Adrenal gland (tissue), 9 donors: ENCODE measurements at regions not wholly inside any gene's neighbourhood (a gene's known extent, or its start where the extent isn't known, plus 50 kb on each side); places are given as distances from the start of the nearest gene placed in this dataset.

Source experiments
- DNase-seq, 7 donors: peaks; one replicate each; pipeline ENCODE4 v3.0.0-alpha.2; 2019 to 2020
- H3K27ac ChIP-seq, 5 donors: fragments of 200-600 bp; sonication (generic) in 4 of 5; 1 replicate in 3 of 5; 2 replicates in 2 of 5; pipeline versions ENCODE4 v1.5.1 to v1.8.0; 2016 to 2020; ENCODE audit warnings: mild to moderate bottlenecking in 1 of 5
- H3K27me3 ChIP-seq: fragments of 200-600 bp; 2 replicates; pipeline ENCODE4 v1.8.0; 2021
- H3K36me3 ChIP-seq, 2 donors: fragments of 200-600 bp; replicated peaks in 1 of 2; 1 replicate in 1 of 2; 2 replicates in 1 of 2; pipeline versions ENCODE4 v1.5.1 to v1.8.0; 2018 to 2022
- H3K4me1 ChIP-seq, 2 donors: fragments of 200-600 bp; replicated peaks in 1 of 2; 1 replicate in 1 of 2; 2 replicates in 1 of 2; pipeline versions ENCODE4 v1.5.1 to v1.8.0; 2018 to 2021
- H3K4me3 ChIP-seq, 4 donors: fragments of 200-600 bp; sonication (generic) in 3 of 4; one replicate each; pipeline ENCODE4 v1.5.1; 2016 to 2018
- H3K9me3 ChIP-seq, 3 donors: fragments of 200-600 bp; sonication (generic) in 1 of 3; replicated peaks in 1 of 3; 1 replicate in 2 of 3; 2 replicates in 1 of 3; pipeline versions ENCODE4 v1.5.1 to v1.8.0; 2016 to 2021
- POLR2A ChIP-seq, 2 donors: fragments of 450-650 bp; IDR thresholded peaks; one replicate each; pipeline ENCODE4 v1.6.1; 2017; ENCODE audit warnings: antibody characterized with exemption in 2 of 2, mild to moderate bottlenecking in 2 of 2, moderate library complexity in 1 of 2
- WGBS, 4 donors: extraction: QIAGEN DNeasy Blood & Tissue Kit in 2 of 4; methylation state at CpG; one replicate each; pipeline versions ENCODE4 v1.1.5 to v1.1.7; 2013 to 2017; 5-methylcytosine and 5-hydroxymethylcytosine counted together
- intact Hi-C, 2 donors: fragments of 100-400 bp; cut with DNase I; formaldehyde crosslinking; loops; one replicate each; pipeline versions ENCODE4 v1.14.1 to v1.15.0; 2022 to 2023
- TF ChIP-seq, protein P1 (sequence below), 6 experiments: fragments of 450-650 bp in 4 of 6; fragments of 200-600 bp in 2 of 6; sonication (generic) in 1 of 6; IDR thresholded peaks; 1 replicate in 5 of 6; 2 replicates in 1 of 6; pipeline versions ENCODE4 v1.5.1 to v1.8.0; 2016 to 2021; ENCODE audit warnings: antibody characterized with exemption in 6 of 6, mild to moderate bottlenecking in 2 of 6, moderate library complexity in 1 of 6
- donor health status: healthy with polysubstance abuse.
- donor health status: Bipolar disorder and iron deficiency.
- donor health status: DM: yes; HTN: yes; CAD: no.
- donor health status: DM: no; HTN: no; CAD: no.
- donor health status: DM: no; HTN: no; CAD: no.

DNA sequence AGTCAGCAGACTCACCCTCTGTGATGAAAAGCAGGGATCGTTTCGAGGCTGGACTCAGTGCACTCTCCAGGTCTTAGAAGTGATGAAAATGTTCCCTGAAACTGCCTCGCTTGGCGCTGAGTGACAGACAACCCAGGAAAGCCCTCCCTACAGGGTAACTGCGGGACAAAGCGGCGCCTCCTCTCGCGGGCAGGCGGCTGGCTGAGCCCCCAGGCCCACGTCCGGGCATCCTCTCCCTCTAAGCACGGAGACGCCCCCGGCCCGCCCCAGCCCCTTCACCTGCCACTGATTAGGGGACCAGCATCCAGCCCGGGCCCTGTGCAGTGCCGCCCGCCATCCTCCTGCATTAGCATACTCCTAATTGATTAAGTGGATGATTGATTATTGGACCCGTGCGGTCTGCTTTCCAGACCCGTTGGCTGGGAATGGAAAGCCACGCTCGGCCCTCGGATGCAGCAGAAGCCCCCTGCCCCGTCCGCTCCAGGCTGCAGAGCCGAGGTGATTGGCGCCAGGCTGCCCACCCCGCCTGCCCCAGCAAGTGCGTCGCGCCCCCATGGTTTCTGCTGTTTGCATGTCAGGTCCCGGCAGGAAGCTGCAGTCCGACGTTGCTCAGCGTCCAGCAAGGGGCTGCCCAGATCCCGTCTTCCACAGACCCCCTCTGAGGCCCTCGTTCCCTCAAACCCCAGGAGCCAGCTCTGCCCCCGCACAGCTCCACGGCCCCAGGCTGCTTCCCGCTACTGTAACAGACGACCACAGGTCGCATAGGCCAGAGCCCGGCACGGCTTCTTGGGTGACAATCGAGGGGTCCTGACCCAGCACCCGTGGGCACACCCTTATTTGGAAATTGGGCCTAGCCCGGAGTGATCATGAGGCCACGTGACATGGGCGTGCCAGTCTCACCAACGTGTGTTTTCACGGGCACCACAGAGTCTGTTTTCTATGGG, 131.6 kb downstream of the DLL1 start:
- Histone ChIP-seq H3K4me1 (no peaks in the 10 kb centered on the region), H3K36me3 (no peaks in the 10 kb centered on the region), H3K27me3 (no peaks in the 10 kb centered on the region), H3K27ac (no peak overlapping the region), H3K4me3 (no peak overlapping the region), H3K9me3 (no peaks in the 10 kb centered on the region)
- TF ChIP-seq POLR2A (IDR thresholded peaks at IDR 0.05), result no peak
- TF ChIP-seq, protein P1, sequence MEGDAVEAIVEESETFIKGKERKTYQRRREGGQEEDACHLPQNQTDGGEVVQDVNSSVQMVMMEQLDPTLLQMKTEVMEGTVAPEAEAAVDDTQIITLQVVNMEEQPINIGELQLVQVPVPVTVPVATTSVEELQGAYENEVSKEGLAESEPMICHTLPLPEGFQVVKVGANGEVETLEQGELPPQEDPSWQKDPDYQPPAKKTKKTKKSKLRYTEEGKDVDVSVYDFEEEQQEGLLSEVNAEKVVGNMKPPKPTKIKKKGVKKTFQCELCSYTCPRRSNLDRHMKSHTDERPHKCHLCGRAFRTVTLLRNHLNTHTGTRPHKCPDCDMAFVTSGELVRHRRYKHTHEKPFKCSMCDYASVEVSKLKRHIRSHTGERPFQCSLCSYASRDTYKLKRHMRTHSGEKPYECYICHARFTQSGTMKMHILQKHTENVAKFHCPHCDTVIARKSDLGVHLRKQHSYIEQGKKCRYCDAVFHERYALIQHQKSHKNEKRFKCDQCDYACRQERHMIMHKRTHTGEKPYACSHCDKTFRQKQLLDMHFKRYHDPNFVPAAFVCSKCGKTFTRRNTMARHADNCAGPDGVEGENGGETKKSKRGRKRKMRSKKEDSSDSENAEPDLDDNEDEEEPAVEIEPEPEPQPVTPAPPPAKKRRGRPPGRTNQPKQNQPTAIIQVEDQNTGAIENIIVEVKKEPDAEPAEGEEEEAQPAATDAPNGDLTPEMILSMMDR (IDR thresholded peaks at IDR 0.05), result no peak
- WGBS, 4 donors, result 72 to 85% (median 82%) methylated on average over 28 to 53 of the region's 53 CpGs
- intact Hi-C loops, result no loop called here
- DNase-seq, result no peak

DNA sequence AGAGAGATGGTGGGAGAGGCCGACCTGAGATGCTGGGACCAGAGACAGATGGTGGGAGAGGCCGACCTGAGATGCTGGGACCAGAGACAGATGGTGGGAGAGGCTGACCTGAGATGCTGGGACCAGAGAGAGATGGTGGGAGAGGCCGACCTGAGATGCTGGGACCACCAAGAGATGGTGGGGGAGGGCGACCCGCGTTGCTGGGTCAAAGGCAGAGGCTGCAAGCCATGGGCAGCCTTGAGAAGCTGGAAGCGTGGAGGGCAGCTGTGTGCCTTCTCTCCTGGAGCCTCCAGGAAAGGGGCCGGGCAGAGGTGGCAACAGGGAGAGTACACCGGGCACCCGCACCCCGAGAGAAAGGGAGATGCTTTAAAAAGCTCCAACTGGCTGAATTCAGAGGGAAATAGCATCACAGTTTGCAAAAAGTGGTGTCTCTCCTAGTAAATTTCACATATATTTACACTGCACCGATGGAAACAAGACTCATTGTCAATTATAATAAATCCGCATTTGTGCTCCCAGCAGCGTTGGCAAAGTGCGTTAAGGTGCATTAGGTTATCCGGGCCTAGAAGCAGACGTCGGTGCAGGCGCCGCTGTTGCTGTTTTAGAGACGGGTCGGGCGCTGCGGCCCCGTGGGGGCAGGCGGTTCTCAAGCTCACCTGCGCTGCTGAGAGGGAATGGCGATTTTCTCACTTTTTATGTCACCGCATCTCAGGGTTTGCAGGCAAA, 132.4 kb downstream of the DLL1 start:
- 80 to 89% (median 85%) methylated on average over 25 to 29 of the region's 29 CpGs for WGBS, 4 donors
- H3K27me3 ChIP-seq, result no peaks in the 10 kb centered on the region
- no peak for DNase-seq
- no peaks in the 10 kb centered on the region for H3K36me3 ChIP-seq
- H3K4me3 ChIP-seq, result no peak overlapping the region
- TF ChIP-seq POLR2A (IDR thresholded peaks at IDR 0.05), result no peak
- no peak overlapping the region for H3K27ac ChIP-seq
- H3K9me3 ChIP-seq, result no peaks in the 10 kb centered on the region
- intact Hi-C loops, result no loop called here
- no peaks in the 10 kb centered on the region for H3K4me1 ChIP-seq

GRCh38 chr6:170157567-170158218, 133.2 kb downstream of the DLL1 start:
- Histone ChIP-seq H3K4me3 (no peak overlapping the region), H3K27ac (no peak overlapping the region), H3K9me3 (no peaks in the 10 kb centered on the region), H3K36me3 (no peaks in the 10 kb centered on the region), H3K27me3 (no peaks in the 10 kb centered on the region), H3K4me1 (peaks cover 0 to 2% of the 10 kb centered on the region in 2 donors)
- intact Hi-C loops, result no loop called here
- no peak for DNase-seq
- no peak for TF ChIP-seq POLR2A (IDR thresholded peaks at IDR 0.05)
- TF ChIP-seq, protein P1 (IDR thresholded peaks at IDR 0.05), result no peak
- 82 to 91% (median 88%) methylated on average over 28 of the region's 28 CpGs for WGBS, 4 donors

DNA sequence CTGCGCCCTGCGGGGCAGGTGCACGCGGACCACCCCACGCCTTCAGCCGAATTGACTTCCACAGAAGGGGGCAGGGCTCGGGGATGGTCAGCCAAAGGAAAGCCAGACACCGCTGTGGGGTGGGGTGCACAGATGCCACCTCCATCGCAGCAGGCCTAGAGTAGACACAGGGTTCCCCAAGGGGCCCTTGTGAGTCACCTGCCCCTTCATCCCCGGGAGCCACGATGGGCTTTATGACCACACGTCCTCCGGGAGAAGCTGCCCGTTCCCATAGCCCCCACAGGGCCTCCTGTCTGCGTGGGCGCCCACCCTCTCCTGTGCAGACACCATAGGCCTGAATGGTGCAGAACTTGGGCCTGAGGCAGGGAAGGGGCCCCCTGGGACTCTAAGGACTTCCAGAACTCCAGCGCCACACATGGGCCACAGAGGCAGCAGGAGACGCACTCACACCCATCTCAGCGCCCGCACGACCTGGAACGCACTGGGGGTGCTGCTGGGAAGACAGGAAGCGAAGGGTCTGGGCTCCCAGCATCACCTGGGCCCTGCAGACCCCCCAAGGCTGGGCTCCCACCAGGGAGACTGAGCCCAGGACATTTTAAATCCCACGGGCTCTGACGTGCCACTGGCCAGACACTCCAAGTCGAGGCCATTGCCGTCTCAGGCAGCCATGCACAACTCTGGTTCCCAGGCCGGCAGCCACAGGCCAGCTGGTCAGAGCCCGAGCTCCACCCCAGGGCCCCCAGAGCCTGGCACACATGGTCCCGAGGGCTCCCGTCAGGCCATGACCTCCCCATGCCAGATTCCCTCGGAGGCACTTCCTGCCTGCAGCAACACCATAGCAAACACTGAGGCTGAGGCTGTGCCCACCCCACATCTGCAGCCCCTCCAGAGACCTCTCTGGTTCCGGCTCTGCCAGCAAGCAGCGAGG, 134.2 kb downstream of the DLL1 start:
- Histone ChIP-seq H3K4me3 (no peak overlapping the region), H3K27me3 (no peaks in the 10 kb centered on the region), H3K4me1 (peaks cover 0 to 6% of the 10 kb centered on the region in 2 donors), H3K9me3 (no peaks in the 10 kb centered on the region), H3K27ac (no peak overlapping the region), H3K36me3 (no peaks in the 10 kb centered on the region)
- no peak for DNase-seq
- TF ChIP-seq, protein P1 (IDR thresholded peaks at IDR 0.05), result no peak
- no peak for TF ChIP-seq POLR2A (IDR thresholded peaks at IDR 0.05)
- WGBS, 4 donors, result 82 to 89% (median 86%) methylated on average over 16 to 34 of the region's 34 CpGs
- intact Hi-C loops, result no loop called here
